ENCODE measurements at regions not wholly inside any gene's neighbourhood (a gene's known extent, or its start where the extent isn't known, plus 50 kb on each side); places are given as distances from the start of the nearest gene placed in this dataset.

- H3K4me3 ChIP-seq, result no peak overlapping the region
- no peak for DNase-seq
- no peaks in the 10 kb centered on the region for H3K27me3 ChIP-seq
- intact Hi-C loops (cut with DNase I), result no loop called here
- H3K9me3 ChIP-seq, result no peaks in the 10 kb centered on the region
- peaks cover 2% of the 10 kb centered on the region for H3K4me1 ChIP-seq (ENCODE audit: insufficient read depth)
- WGBS, 3 donors, result 35 to 42% (median 39%) methylated on average over 4 of the region's 4 CpGs
- H3K36me3 ChIP-seq, result no peaks in the 10 kb centered on the region
- H3K27ac ChIP-seq, result no peak overlapping the region
- TF ChIP-seq CTCF (IDR thresholded peaks at IDR 0.05) (no peak), POLR2A (IDR thresholded peaks at IDR 0.05) (no peak), EP300 (IDR thresholded peaks at IDR 0.05) (no peak)
Observed at GRCh38 chr17:36727577-36727976, 126.2 kb downstream of the MRM1 start.

- H3K27ac ChIP-seq, result no peak overlapping the region
- H3K9me3 ChIP-seq, result no peaks in the 10 kb centered on the region
- no peak for DNase-seq
- intact Hi-C loops (cut with DNase I), result no loop called here
- 3 to 14% (median 6%) methylated on average over 30 of the region's 30 CpGs for whole genome bisulfite sequencing, 3 donors
- no peaks in the 10 kb centered on the region for H3K36me3 ChIP-seq
- H3K4me3 ChIP-seq, result no peak overlapping the region
- H3K27me3 ChIP-seq, result no peaks in the 10 kb centered on the region
- TF ChIP-seq EP300 (IDR thresholded peaks at IDR 0.05) (no peak), POLR2A (IDR thresholded peaks at IDR 0.05) (no peak), CTCF (IDR thresholded peaks at IDR 0.05) (no peak)
- H3K4me1 ChIP-seq (ENCODE audit: insufficient read depth), result no peaks in the 10 kb centered on the region
Observed at GRCh38 chr17:36728030-36728991, 126.9 kb downstream of the MRM1 start.

GRCh38 chr17:36730095-36730808 lies 128.9 kb downstream of the MRM1 start:
- H3K9me3 ChIP-seq, result no peaks in the 10 kb centered on the region
- no peaks in the 10 kb centered on the region for H3K4me1 ChIP-seq (ENCODE audit: insufficient read depth)
- intact Hi-C loops (cut with DNase I), result no loop called here
- H3K27me3 ChIP-seq, result no peaks in the 10 kb centered on the region
- DNase-seq, result no peak
- no peaks in the 10 kb centered on the region for H3K36me3 ChIP-seq
- no peak overlapping the region for H3K4me3 ChIP-seq
- WGBS, 3 donors, result 49 to 60% (median 51%) methylated on average over 9 of the region's 9 CpGs
- H3K27ac ChIP-seq, result no peak overlapping the region
- TF ChIP-seq EP300 (IDR thresholded peaks at IDR 0.05) (no peak), CTCF (IDR thresholded peaks at IDR 0.05) (no peak), POLR2A (IDR thresholded peaks at IDR 0.05) (no peak)

GRCh38 chr17:36730857-36731490 lies 129.6 kb downstream of the MRM1 start:
- intact Hi-C loops (cut with DNase I), result no loop called here
- no peaks in the 10 kb centered on the region for H3K36me3 ChIP-seq
- H3K4me1 ChIP-seq (ENCODE audit: insufficient read depth), result no peaks in the 10 kb centered on the region
- TF ChIP-seq POLR2A (IDR thresholded peaks at IDR 0.05) (no peak), CTCF (IDR thresholded peaks at IDR 0.05) (no peak), EP300 (IDR thresholded peaks at IDR 0.05) (no peak)
- H3K9me3 ChIP-seq, result no peaks in the 10 kb centered on the region
- WGBS, 3 donors, result 69 to 82% (median 75%) methylated on average over 6 of the region's 6 CpGs
- H3K4me3 ChIP-seq, result no peak overlapping the region
- no peak for DNase-seq
- H3K27ac ChIP-seq, result no peak overlapping the region
- H3K27me3 ChIP-seq, result no peaks in the 10 kb centered on the region
